Astrocyte of the spinal cord (primary cell): ENCODE measurements at regions not wholly inside any gene's neighbourhood (a gene's known extent, or its start where the extent isn't known, plus 50 kb on each side); places are given as distances from the start of the nearest gene placed in this dataset.

ENCODE experiments used
- DNase-seq: peaks from one replicate; pipeline ENCODE4 v3.0.0; 2011; ENCODE audit warnings: low read depth, low spot score
- H3K4me3 ChIP-seq: 2 replicates; pipeline ENCODE4 v1.5.1; 2011; ENCODE audit warnings: low read depth, mild to moderate bottlenecking, low read length, moderate library complexity
- in situ Hi-C: cut with HindIII; loops from 2 replicates; pipeline ENCODE4 v1.10.0; 2017; ENCODE audit warnings: low sequenced_read_pairs
- TF ChIP-seq, protein P1 (sequence below): IDR thresholded peaks from 2 replicates; pipeline ENCODE4 v1.5.1; 2012; ENCODE audit warnings: low read depth, mild to moderate bottlenecking, low read length, inconsistent platforms

DNA sequence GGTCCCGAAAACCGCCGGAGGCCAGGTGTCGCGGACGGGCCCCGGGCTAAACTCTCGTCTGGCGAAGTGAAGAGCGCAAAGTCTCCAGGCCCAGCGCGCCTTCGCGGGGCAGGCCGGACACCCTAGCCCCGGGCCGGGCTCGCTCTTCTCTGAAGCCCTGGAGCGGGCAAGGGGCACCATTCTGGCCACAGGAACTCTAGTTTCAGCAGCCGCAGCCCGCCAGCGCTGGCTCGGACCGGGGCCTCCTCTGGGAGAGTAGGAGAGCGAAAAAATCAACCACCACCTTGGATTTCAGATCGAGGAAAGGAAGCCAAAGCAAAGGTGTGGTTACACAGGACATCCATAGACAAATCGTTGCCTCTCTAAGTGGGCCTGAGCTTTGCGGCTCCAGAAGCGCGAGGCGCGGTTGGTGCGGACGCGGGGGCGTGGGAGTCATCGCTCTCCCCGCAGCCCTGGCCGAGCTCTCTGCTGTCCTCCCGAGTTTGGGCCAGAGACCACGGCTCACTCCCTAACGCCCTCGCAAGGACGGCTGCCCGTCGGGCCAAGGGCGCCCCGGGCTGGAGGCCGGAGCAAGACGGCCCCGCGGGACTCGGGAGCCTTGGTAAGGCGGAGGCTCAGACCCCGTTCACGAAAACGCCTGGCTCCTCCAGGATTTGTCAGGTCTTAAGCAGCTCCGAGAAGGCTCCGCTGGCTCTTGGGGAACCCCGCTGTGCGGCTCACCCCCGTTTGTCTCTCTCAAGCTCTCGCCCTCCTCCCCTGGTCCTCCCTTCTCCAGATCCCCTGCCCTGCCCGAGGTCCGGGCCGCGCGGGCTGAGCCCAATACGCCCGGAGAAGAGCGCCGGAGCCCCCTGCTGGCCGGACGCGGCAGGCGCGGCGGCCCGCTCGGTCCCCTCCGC lies 132.9 kb upstream of the DPYD start:
- DNase-seq, result peak; percentile 84

DNA sequence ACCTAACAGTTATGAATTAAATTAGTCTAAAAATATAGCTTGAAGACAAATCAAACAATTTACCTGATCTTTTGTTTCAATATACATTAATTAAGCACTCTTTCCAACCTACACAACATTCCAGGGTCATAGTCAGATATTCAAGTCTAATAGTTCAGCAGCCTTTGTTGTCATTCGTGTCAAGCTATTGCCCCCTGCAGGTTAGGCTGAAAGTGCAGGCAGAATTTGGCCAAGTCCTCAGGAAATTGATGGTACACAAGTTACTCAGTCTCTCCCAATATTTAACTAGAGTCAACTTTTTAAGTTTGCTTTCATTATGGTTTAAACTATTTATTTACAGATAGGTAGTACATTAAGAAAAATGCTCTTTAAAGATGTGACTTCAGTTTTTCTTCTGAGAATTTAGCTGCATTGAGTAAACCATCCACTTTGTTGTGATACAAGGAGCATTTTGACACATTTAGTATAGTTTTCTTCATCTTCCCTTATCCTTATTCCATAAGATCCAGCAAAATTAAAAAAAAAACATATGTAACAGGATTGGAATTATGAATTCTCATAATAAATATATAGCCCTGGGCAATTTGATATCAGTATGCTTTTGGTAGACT lies 130.3 kb upstream of the DPYD start:
- H3K4me3 ChIP-seq, result no peak overlapping the region
- TF ChIP-seq, protein P1, sequence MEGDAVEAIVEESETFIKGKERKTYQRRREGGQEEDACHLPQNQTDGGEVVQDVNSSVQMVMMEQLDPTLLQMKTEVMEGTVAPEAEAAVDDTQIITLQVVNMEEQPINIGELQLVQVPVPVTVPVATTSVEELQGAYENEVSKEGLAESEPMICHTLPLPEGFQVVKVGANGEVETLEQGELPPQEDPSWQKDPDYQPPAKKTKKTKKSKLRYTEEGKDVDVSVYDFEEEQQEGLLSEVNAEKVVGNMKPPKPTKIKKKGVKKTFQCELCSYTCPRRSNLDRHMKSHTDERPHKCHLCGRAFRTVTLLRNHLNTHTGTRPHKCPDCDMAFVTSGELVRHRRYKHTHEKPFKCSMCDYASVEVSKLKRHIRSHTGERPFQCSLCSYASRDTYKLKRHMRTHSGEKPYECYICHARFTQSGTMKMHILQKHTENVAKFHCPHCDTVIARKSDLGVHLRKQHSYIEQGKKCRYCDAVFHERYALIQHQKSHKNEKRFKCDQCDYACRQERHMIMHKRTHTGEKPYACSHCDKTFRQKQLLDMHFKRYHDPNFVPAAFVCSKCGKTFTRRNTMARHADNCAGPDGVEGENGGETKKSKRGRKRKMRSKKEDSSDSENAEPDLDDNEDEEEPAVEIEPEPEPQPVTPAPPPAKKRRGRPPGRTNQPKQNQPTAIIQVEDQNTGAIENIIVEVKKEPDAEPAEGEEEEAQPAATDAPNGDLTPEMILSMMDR, result peak; percentile 94
- in situ Hi-C loops, result no loop called here
- DNase-seq, result peak; percentile 84

More for the DNA sequence above, 132.9 kb upstream of the DPYD start:
- peak overlapping the region; percentile 40 for H3K4me3 ChIP-seq
- TF ChIP-seq, protein P1, result peak; percentile 64
- in situ Hi-C loops, result no loop called here

DNA sequence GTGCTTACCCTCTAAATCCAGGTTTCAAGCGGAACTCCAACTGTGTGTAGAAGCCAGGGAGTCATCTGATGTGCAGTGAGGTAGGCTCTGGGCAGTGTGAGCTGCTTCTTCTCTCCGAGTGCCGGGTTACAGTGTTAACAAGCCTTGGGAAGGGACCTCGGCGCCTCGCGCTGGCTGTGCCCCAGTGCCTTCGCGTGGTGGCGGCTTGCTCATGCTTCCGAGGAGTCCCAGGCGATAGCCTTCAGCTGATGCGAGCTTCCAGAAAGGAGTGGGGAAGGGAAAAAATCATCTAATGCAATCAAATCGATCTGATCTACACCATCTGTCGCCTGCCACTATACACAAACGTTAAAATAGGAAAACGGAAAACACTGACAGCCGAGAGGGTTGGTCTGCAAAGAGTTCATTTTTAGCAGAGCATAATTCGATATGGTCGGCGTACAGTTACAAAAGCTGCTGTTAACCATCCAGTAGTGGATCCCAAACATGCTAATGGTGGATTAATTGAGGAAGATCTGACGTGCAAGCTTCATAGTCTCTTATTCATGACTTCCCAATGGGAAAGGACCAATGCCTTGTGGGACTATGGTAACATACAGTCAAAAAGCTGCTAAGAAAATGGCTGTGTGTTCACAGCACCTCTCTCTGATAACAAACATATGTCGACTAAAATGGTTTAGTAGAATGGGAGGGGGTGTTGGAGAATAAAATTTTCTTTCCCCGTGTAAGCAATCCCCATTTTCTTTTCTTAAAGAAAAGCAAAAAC lies 128.7 kb upstream of the DPYD start:
- in situ Hi-C loops, result no loop called here
- DNase-seq, result peak; percentile 42
- H3K4me3 ChIP-seq, result peak overlapping the region; percentile 42
- TF ChIP-seq, protein P1, result no peak

DNA sequence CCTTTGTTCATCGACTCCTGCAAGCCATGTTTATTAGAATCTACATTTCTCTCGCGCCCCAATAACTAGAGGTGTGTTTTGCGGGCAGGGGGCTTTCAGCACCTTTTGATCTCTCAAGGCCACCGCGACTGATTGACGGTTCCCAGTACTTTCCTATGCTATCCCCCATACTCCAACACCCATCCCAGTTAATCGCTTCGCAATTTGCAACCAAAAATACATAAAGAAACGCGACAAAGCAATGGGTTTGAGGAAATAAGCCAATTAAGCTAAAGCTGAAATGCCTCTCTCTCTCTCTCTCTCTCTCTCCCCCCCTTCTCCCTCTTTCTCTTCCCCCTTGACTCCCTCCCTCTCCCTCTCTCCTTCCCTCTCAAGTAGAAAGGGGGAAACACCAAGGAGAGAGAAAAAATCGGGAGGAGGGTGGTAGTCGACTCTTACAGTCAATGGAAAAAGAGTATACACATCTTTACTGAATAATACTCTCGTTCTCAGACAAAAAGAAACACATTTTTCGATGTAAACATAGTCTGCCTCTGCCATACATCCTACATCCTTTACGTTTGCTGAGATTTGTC lies 128.0 kb upstream of the DPYD start:
- H3K4me3 ChIP-seq, result peak overlapping the region; percentile 42

DNA sequence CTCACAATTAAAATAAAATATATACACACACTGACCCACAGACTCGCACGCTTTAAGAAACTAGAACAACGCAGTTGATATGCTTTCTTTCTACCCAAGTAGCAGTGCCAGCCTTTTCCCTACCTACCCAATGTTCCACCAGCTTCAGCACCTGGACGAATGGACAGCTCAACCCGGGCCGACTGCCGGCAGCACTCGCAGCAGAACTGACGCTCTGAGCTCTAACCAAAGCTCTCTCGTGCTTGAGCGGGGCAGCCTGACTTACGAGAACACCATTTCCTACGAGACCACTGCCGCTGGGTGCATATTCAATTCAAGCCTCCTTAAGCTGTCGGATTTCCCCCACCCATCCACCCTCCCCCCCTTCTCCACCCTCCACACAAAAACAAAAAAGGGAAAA lies 127.4 kb upstream of the DPYD start:
- peak overlapping the region; percentile 42 for H3K4me3 ChIP-seq
- in situ Hi-C loops, result no loop called here
- TF ChIP-seq, protein P1, result no peak
- peak; percentile 92 for DNase-seq

More for the DNA sequence above, 128.0 kb upstream of the DPYD start:
- TF ChIP-seq, protein P1, result no peak
- no peak for DNase-seq
- in situ Hi-C loops, result no loop called here

DNA sequence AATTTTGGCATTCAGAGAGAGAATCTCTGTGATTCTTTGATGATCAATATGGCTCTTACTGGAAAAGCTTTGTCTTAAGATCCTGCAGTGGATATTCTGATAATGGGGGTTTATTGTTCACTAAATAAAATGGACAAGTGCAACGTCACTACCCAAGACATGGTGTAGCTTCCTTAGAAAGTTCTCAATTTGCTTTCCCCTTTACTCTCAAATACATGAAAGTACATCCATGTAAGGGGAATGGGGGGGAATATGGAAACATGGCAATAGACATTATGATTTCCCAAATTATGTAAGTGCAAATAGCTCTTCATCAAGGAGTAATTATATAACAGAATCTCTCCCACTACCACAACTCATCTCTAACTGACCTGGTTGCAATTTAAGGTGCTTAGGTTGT lies 126.3 kb upstream of the DPYD start:
- TF ChIP-seq, protein P1, result no peak
- in situ Hi-C loops, result no loop called here
- no peak overlapping the region for H3K4me3 ChIP-seq
- no peak for DNase-seq
